Spleen (tissue), 7 donors: ENCODE measurements at regions not wholly inside any gene's neighbourhood (a gene's known extent, or its start where the extent isn't known, plus 50 kb on each side); places are given as distances from the start of the nearest gene placed in this dataset.

ENCODE experiments used
- POLR2AphosphoS5 ChIP-seq, 3 donors: sonication (generic); formaldehyde crosslinking; IDR thresholded peaks; one replicate each; pipeline ENCODE4 v1.5.1; 2017; ENCODE audit warnings: antibody characterized with exemption in 3 of 3
- TF ChIP-seq, protein P1 (sequence below), 11 experiments: fragments of 200-600 bp in 7 of 11; fragments of 450-650 bp in 4 of 11; sonication (generic) in 4 of 11; IDR thresholded peaks in 8 of 11; conservative IDR thresholded peaks in 3 of 11; 1 replicate in 7 of 11; 2 replicates in 4 of 11; pipeline versions ENCODE4 v1.4.0 to v1.8.0; 2016 to 2021; ENCODE audit warnings: antibody characterized with exemption in 11 of 11, inconsistent platforms in 4 of 11, mild to moderate bottlenecking in 1 of 11
- donor health status: DM: no; HTN: no; CAD: no; lungs with moderate emphysema.
- donor health status: DM: no; HTN: no; CAD: no.
- donor health status: DM: no; HTN: no; CAD: no.

GRCh38 chr2:117169036-117169765 lies 645.3 kb upstream of the DDX18 start:
- TF ChIP-seq, protein P1, sequence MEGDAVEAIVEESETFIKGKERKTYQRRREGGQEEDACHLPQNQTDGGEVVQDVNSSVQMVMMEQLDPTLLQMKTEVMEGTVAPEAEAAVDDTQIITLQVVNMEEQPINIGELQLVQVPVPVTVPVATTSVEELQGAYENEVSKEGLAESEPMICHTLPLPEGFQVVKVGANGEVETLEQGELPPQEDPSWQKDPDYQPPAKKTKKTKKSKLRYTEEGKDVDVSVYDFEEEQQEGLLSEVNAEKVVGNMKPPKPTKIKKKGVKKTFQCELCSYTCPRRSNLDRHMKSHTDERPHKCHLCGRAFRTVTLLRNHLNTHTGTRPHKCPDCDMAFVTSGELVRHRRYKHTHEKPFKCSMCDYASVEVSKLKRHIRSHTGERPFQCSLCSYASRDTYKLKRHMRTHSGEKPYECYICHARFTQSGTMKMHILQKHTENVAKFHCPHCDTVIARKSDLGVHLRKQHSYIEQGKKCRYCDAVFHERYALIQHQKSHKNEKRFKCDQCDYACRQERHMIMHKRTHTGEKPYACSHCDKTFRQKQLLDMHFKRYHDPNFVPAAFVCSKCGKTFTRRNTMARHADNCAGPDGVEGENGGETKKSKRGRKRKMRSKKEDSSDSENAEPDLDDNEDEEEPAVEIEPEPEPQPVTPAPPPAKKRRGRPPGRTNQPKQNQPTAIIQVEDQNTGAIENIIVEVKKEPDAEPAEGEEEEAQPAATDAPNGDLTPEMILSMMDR (IDR thresholded peaks at IDR 0.05 in 8 of 11, conservative IDR thresholded peaks at IDR 0.05 in 3 of 11) = no peak
- no peak for TF ChIP-seq POLR2AphosphoS5 (IDR thresholded peaks at IDR 0.05)
